Natural killer cell (primary cell): ENCODE measurements at regions not wholly inside any gene's neighbourhood (a gene's known extent, or its start where the extent isn't known, plus 50 kb on each side); places are given as distances from the start of the nearest gene placed in this dataset.

Experiments
- ATAC-seq, 3 donors: fragments of 150-1000 bp in 2 of 3; fragments of 200-7000 bp in 1 of 3; cut with Tn5 transposase; 1 replicate in 1 of 3; 2 replicates in 2 of 3; pipeline ENCODE4 v1.10.0; 2021; ENCODE audit warnings: mild to moderate bottlenecking in 2 of 3, moderate library complexity in 2 of 3
- DNase-seq, 2 donors: peaks; one replicate each; pipeline versions ENCODE4 v3.0.0 to v3.0.0-alpha.2; 2013 to 2021; ENCODE audit warnings: mixed read lengths in 1 of 2
- H3K27ac ChIP-seq: one replicate; pipeline ENCODE4 v1.5.1; 2013; ENCODE audit warnings: mild to moderate bottlenecking, low read length
- H3K27me3 ChIP-seq: one replicate; pipeline ENCODE4 v1.6.1; 2013; ENCODE audit warnings: low read length; ENCODE audit not compliant: control insufficient read depth, insufficient read depth
- H3K36me3 ChIP-seq: one replicate; pipeline ENCODE4 v1.6.1; 2013; ENCODE audit warnings: low read length; ENCODE audit not compliant: control insufficient read depth, insufficient read depth
- H3K4me1 ChIP-seq: one replicate; pipeline ENCODE4 v1.6.1; 2013; ENCODE audit warnings: low read length; ENCODE audit not compliant: control insufficient read depth, insufficient read depth
- H3K4me3 ChIP-seq: one replicate; pipeline ENCODE4 v1.5.1; 2013; ENCODE audit warnings: low read length
- H3K9me3 ChIP-seq: one replicate; pipeline ENCODE4 v1.6.1; 2013; ENCODE audit warnings: low read length; ENCODE audit not compliant: control insufficient read depth, insufficient read depth
- H3K27ac Mint-ChIP-seq, 2 donors: one replicate each; pipeline ENCODE4 v1.8.0; 2022; ENCODE audit warnings: mild to moderate bottlenecking in 2 of 2, mixed read lengths in 2 of 2, moderate library complexity in 1 of 2
- H3K27me3 Mint-ChIP-seq, 2 donors: one replicate each; pipeline ENCODE4 v1.8.0; 2022; ENCODE audit warnings: low read depth in 2 of 2, mixed read lengths in 2 of 2
- H3K36me3 Mint-ChIP-seq: one replicate; pipeline ENCODE4 v1.8.0; 2022; ENCODE audit warnings: mixed read lengths
- H3K4me1 Mint-ChIP-seq, 2 donors: one replicate each; pipeline ENCODE4 v1.8.0; 2022; ENCODE audit warnings: mixed read lengths in 2 of 2
- H3K4me3 Mint-ChIP-seq: one replicate; pipeline ENCODE4 v1.8.0; 2022; ENCODE audit warnings: mild to moderate bottlenecking, moderate library complexity, mixed read lengths
- H3K9me3 Mint-ChIP-seq, 2 donors: one replicate each; pipeline ENCODE4 v1.8.0; 2022; ENCODE audit warnings: mixed read lengths in 2 of 2
- WGBS: methylation state at CpG from one replicate; pipeline ENCODE4 v1.1.7; 2013; ENCODE audit warnings: missing lambda C conversion rate; ENCODE audit not compliant: insufficient coverage; 5-methylcytosine and 5-hydroxymethylcytosine counted together
- intact Hi-C: fragments of 100-400 bp; cut with micrococcal nuclease; formaldehyde crosslinking; loops from one replicate; pipeline ENCODE4 v1.14.2; 2022
- TF ChIP-seq, protein P1 (sequence below): fragments of 200-600 bp; IDR thresholded peaks from one replicate; pipeline ENCODE4 v1.8.0; 2022; ENCODE audit warnings: antibody characterized with exemption

DNA sequence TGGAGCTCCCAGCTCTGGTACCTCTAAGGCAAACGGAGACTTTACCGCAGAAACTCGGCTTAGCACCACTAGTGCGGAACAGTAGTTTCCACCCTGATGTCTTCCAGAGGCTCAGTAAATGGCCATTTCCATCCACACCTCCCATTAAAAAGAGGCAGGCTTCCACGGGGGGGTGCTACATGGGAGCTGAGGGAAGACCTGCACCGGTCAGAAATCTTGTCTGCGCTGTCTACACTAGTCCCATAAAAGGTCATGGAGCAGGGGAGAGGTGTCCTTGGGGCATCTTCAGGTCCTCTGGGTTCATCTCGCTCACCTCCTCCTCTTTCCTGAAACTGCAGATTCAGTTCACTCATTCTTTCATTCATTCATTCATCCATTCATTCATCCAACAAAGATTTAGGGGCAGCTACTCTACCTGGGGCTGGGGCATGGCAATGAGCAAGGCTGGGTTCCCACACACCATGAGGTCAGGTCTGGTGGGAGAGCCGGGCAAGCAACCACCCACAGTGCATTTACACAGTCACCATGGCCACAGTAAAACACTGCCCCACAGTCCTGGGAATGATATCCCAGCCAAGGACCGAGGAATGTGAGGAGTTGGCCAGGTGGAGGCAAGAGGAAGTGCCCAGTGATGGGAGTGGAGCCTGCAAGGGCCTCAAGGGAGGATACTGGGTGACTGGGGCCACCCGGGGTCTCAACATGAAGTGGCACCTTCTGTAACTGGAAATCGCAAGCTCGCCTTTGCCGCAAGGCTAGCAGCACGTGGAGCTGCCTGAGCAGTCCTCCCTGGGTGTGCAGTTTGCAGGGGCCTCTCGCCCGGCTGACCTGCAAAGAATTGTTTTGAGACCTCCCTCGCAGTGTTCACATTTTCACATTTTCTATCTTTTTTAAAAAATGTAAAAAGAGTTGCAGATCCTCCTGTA, 180.2 kb upstream of the RAB6C start:
- Histone ChIP-seq H3K27me3 (no peaks in the 10 kb centered on the region), H3K9me3 (no peaks in the 10 kb centered on the region), H3K36me3 (no peaks in the 10 kb centered on the region), H3K27ac (no peak overlapping the region), H3K4me3 (no peak overlapping the region), H3K4me1 (no peaks in the 10 kb centered on the region)
- H3K9me3 Mint-ChIP-seq = no peaks in the 10 kb centered on the region
- no peak overlapping the region for H3K4me3 Mint-ChIP-seq
- ATAC-seq (no peak), DNase-seq (no peak)
- H3K27me3 Mint-ChIP-seq = peaks cover 0 to 15% of the 10 kb centered on the region in 2 donors
- TF ChIP-seq, protein P1, sequence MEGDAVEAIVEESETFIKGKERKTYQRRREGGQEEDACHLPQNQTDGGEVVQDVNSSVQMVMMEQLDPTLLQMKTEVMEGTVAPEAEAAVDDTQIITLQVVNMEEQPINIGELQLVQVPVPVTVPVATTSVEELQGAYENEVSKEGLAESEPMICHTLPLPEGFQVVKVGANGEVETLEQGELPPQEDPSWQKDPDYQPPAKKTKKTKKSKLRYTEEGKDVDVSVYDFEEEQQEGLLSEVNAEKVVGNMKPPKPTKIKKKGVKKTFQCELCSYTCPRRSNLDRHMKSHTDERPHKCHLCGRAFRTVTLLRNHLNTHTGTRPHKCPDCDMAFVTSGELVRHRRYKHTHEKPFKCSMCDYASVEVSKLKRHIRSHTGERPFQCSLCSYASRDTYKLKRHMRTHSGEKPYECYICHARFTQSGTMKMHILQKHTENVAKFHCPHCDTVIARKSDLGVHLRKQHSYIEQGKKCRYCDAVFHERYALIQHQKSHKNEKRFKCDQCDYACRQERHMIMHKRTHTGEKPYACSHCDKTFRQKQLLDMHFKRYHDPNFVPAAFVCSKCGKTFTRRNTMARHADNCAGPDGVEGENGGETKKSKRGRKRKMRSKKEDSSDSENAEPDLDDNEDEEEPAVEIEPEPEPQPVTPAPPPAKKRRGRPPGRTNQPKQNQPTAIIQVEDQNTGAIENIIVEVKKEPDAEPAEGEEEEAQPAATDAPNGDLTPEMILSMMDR = no peak
- no peaks in the 10 kb centered on the region for H3K36me3 Mint-ChIP-seq
- no peak overlapping the region for H3K27ac Mint-ChIP-seq
- intact Hi-C loops = no loop called here
- WGBS = 92% methylated on average over 18 of the region's 18 CpGs
- no peaks in the 10 kb centered on the region for H3K4me1 Mint-ChIP-seq

DNA sequence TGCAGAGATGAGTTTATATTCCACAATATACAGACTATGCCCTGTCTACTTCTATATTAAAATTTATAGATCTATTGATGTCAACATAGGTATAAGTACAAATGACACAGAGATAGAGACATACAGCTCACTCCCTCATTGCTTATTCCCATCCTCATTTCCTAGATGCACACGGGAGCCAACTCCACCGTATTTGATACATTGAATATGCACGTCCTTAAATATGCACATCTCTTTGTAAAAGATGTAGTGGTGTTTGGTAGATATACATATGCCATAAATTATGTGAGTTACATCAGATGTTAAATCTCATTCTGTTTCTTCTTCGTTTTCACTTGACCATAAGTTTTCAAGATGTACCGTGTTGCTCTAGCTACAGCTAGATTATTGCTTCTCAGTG, 179.2 kb upstream of the RAB6C start:
- Histone ChIP-seq H3K27me3 (no peaks in the 10 kb centered on the region), H3K27ac (no peak overlapping the region), H3K4me1 (no peaks in the 10 kb centered on the region), H3K4me3 (no peak overlapping the region), H3K9me3 (no peaks in the 10 kb centered on the region), H3K36me3 (no peaks in the 10 kb centered on the region)
- intact Hi-C loops = no loop called here
- Mint-ChIP-seq H3K27me3 (peaks cover 3 to 15% of the 10 kb centered on the region in 2 donors), H3K9me3 (no peaks in the 10 kb centered on the region), H3K4me1 (no peaks in the 10 kb centered on the region), H3K27ac (no peak overlapping the region), H3K4me3 (no peak overlapping the region), H3K36me3 (no peaks in the 10 kb centered on the region)
- DNase-seq (no peak), ATAC-seq (no peak)
- 89% methylated on average over 5 of the region's 5 CpGs for WGBS
- TF ChIP-seq, protein P1 = no peak

DNA sequence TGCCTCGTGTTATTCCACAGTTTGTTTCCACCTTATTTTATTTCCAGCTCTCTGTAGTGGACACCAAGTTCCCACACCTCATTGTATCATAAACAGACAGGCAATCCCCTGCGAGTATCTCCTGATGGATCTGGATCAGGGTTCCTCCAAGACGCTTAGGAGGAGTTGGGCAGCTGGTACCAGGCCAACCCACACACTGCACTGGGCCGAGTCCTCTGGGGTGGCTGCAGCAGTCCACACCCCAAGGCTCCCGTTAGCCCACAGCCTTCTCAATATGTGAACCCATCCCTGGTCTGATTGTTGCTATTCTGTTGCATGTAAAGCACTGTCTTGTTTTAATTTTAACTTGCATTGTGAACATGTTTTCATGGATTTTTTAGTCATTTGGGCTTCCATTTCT, 178.8 kb upstream of the RAB6C start:
- no peaks in the 10 kb centered on the region for H3K4me1 Mint-ChIP-seq
- Histone ChIP-seq H3K9me3 (no peaks in the 10 kb centered on the region), H3K4me1 (no peaks in the 10 kb centered on the region), H3K27me3 (no peaks in the 10 kb centered on the region), H3K27ac (no peak overlapping the region), H3K4me3 (no peak overlapping the region), H3K36me3 (no peaks in the 10 kb centered on the region)
- H3K36me3 Mint-ChIP-seq = no peaks in the 10 kb centered on the region
- TF ChIP-seq, protein P1 = no peak
- no peak overlapping the region for H3K4me3 Mint-ChIP-seq
- ATAC-seq (no peak), DNase-seq (no peak)
- intact Hi-C loops = no loop called here
- WGBS = 76% methylated on average over 5 of the region's 5 CpGs
- no peak overlapping the region for H3K27ac Mint-ChIP-seq
- H3K9me3 Mint-ChIP-seq = no peaks in the 10 kb centered on the region
- H3K27me3 Mint-ChIP-seq = peaks cover 3 to 15% of the 10 kb centered on the region in 2 donors
